ENCODE measurements at regions not wholly inside any gene's neighbourhood (a gene's known extent, or its start where the extent isn't known, plus 50 kb on each side); places are given as distances from the start of the nearest gene placed in this dataset.

- no peak for TF ChIP-seq CTCF (IDR thresholded peaks at IDR 0.05)
- TF ChIP-seq POLR2A (IDR thresholded peaks at IDR 0.05), result no peak
Measured at GRCh38 chr16:79792076-79792475, 191.5 kb upstream of the MAF start.
